ENCODE measurements at regions not wholly inside any gene's neighbourhood (a gene's known extent, or its start where the extent isn't known, plus 50 kb on each side); places are given as distances from the start of the nearest gene placed in this dataset.

DNA sequence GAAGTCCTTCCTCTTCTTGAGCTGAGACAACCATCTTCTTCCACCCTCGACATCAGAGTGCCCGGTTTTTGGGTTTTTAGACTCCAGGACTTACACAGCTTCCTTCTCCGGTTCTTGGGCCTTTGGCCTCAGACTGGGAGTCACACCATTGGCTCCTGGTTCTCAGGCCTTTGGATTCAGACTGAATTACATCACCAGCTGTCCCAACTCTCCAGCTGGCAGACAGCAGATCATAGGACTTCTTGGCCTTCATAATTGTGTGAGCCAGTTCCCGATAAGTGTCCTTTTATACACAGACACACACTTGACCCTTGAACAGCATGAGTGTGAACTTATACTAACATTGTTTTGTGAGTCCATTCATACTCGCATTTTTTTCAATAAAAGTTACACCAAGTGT is 166.0 kb upstream of the UBL3 start:
- H3K27ac Mint-ChIP-seq = no peak overlapping the region
- no peak for ATAC-seq (replicated peaks)
- H3K36me3 Mint-ChIP-seq (ENCODE audit: low read depth) = no peaks in the 10 kb centered on the region
- H3K27me3 Mint-ChIP-seq = peaks cover 15% of the 10 kb centered on the region
- H3K9me3 Mint-ChIP-seq = no peaks in the 10 kb centered on the region
- no peak overlapping the region for H3K4me3 Mint-ChIP-seq
- no peaks in the 10 kb centered on the region for H3K4me1 Mint-ChIP-seq

GRCh38 chr13:30009411-30009810 is 159.0 kb upstream of the UBL3 start:
- Mint-ChIP-seq H3K4me3 (no peak overlapping the region), H3K9me3 (no peaks in the 10 kb centered on the region), H3K36me3 (ENCODE audit: low read depth) (no peaks in the 10 kb centered on the region), H3K27ac (no peak overlapping the region), H3K27me3 (peaks cover 8% of the 10 kb centered on the region), H3K4me1 (peaks cover 7% of the 10 kb centered on the region)
- ATAC-seq (replicated peaks) = no peak

GRCh38 chr13:30006246-30006645 is 155.8 kb upstream of the UBL3 start:
- H3K36me3 Mint-ChIP-seq (ENCODE audit: low read depth) = no peaks in the 10 kb centered on the region

DNA sequence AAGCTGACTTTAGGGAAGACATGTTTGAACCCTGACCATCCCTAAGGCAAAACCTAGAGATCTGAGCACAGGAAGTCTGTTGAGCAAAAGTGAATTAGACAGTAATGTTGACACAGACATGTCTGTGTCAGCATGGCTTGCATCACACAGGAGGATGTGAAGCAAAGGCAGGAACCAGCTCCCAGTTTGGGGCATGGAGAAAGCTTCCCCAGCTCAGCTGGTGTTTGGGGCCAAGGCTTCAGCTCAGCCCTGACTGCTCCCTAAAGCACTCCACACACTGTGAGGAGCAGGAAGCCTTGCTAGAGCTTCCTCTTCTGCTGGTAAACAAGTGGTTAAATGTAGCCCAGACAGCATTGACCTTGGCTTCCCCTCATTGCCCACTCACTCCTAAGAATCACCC is 153.8 kb upstream of the UBL3 start:
- H3K4me1 Mint-ChIP-seq = peaks cover 7% of the 10 kb centered on the region
- no peaks in the 10 kb centered on the region for H3K9me3 Mint-ChIP-seq
- no peak overlapping the region for H3K4me3 Mint-ChIP-seq
- H3K27me3 Mint-ChIP-seq = peaks cover 4% of the 10 kb centered on the region
- no peak overlapping the region for H3K27ac Mint-ChIP-seq
- ATAC-seq (replicated peaks) = no peak
- no peaks in the 10 kb centered on the region for H3K36me3 Mint-ChIP-seq (ENCODE audit: low read depth)

More at GRCh38 chr13:30006246-30006645, 155.8 kb upstream of the UBL3 start:
- Mint-ChIP-seq H3K9me3 (no peaks in the 10 kb centered on the region), H3K4me3 (no peak overlapping the region), H3K4me1 (peaks cover 7% of the 10 kb centered on the region), H3K27ac (no peak overlapping the region), H3K27me3 (peaks cover 4% of the 10 kb centered on the region)
- no peak for ATAC-seq (replicated peaks)

GRCh38 chr13:30002577-30002976 is 152.2 kb upstream of the UBL3 start:
- Mint-ChIP-seq H3K4me1 (peaks cover 7% of the 10 kb centered on the region), H3K36me3 (ENCODE audit: low read depth) (no peaks in the 10 kb centered on the region), H3K4me3 (no peak overlapping the region), H3K27ac (no peak overlapping the region), H3K27me3 (peaks cover 4% of the 10 kb centered on the region), H3K9me3 (no peaks in the 10 kb centered on the region)
- ATAC-seq (replicated peaks) = peak; percentile 92

- Mint-ChIP-seq H3K4me3 (no peak overlapping the region), H3K27me3 (peaks cover 4% of the 10 kb centered on the region), H3K27ac (no peak overlapping the region), H3K9me3 (no peaks in the 10 kb centered on the region), H3K4me1 (peaks cover 4% of the 10 kb centered on the region), H3K36me3 (ENCODE audit: low read depth) (no peaks in the 10 kb centered on the region)
- ATAC-seq (replicated peaks) = no peak
These were observed 150.0 kb upstream of the UBL3 start for GRCh38 chr13:30000370-30000765.

DNA sequence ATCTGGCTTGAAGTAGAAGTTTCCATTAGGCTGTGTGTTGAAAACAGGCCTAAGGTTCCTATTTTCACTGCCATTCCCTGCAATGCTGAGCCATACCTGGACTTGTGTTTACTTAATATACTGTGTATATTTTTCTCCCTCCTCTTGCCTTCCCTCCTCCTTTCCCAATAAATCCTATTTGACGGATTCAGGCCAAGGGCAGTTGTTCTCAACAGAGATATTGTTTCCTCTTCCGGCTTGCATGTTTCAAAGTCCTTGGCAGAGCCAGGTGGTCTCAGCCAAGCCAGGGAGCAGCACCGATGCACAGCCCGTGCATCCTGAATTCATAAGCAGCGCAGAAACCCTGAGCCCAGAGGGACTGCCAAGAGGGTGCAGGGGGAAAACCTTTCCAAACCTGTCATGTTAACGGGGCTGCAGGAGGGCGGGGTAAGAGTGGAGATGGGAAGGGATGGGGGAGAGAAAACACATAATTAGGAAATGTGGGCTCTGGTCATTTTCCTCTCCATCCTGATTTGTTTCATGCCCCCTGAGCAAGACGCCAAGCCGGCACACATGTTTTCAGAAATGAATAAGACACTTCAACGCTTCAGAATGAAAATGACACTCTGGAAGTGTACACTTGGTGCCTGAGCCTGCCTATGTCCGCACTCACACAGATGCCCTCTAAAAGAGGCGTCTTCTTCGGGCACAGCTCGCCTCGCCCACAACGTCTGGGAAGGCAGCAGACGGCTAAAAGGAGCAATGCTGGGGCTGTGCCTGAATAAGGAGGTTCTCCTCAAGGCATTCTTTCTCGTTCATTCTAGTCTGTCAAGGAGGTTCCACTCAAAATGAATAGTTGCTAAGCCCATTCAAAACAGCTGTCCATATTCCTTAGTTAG is 149.3 kb upstream of the UBL3 start:
- H3K27me3 Mint-ChIP-seq = no peaks in the 10 kb centered on the region
- no peaks in the 10 kb centered on the region for H3K4me1 Mint-ChIP-seq
- no peak overlapping the region for H3K27ac Mint-ChIP-seq
- ATAC-seq (replicated peaks) = no peak
- H3K4me3 Mint-ChIP-seq = no peak overlapping the region
- no peaks in the 10 kb centered on the region for H3K9me3 Mint-ChIP-seq
- H3K36me3 Mint-ChIP-seq (ENCODE audit: low read depth) = no peaks in the 10 kb centered on the region

DNA sequence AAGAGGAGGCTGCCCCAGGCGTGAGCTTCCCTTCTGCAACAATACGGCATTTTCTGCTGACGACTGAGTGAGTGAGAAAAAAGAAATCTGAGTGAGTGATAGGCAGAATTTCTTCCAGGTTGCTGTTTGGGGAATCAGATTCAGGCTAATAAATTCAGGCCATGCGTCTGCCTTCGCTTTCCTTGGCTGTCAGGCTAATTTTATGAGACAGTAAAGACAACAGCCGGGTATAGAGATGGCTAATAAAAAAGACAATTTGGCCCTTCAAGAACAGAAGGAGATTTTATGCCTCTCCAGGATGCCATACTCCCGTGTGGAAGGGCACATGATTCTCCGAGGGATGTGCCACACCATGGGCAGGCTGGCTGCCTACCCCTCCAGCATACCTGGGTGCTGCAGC is 145.9 kb upstream of the UBL3 start:
- no peak for ATAC-seq (replicated peaks)
- Mint-ChIP-seq H3K4me3 (no peak overlapping the region), H3K9me3 (no peaks in the 10 kb centered on the region), H3K36me3 (ENCODE audit: low read depth) (no peaks in the 10 kb centered on the region), H3K27me3 (no peaks in the 10 kb centered on the region), H3K27ac (no peak overlapping the region), H3K4me1 (no peaks in the 10 kb centered on the region)

DNA sequence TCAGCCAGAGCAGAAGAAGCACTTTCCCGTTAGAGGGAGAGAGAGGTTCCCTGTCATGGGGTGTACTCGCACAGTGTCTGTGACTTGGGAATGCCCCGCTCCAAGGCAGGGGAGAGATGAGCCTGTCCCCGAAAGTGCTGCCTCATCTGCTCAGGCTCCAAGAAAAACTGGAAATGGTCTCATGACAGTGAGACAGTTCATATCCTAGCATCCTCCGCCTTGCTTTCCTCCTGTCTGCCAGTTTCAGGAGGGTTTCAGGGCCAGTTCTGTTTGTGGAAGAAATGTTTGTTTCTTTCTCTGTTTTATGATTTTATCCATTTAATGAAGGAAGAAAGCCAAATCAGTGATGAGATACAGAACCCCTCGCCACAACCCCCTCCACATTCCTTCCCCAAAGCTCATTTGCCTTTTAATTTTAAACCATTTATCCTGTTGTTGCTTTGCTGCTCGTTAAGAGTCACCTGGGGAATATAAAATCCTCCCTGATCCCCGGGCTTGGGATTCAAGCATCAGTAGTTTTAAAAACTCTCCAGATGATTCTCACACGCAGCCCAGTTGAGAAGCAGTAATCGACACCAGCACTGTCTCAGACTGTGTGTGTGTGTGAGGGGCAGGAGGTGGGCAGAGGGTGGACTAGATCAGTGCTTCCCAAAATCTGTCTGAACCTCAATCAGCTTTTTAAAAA is 144.6 kb upstream of the UBL3 start:
- Mint-ChIP-seq H3K4me1 (no peaks in the 10 kb centered on the region), H3K36me3 (ENCODE audit: low read depth) (no peaks in the 10 kb centered on the region), H3K9me3 (no peaks in the 10 kb centered on the region), H3K4me3 (no peak overlapping the region), H3K27ac (no peak overlapping the region), H3K27me3 (no peaks in the 10 kb centered on the region)
- no peak for ATAC-seq (replicated peaks)

GRCh38 chr13:29993716-29994488 is 143.5 kb upstream of the UBL3 start:
- no peak overlapping the region for H3K27ac Mint-ChIP-seq
- H3K27me3 Mint-ChIP-seq = no peaks in the 10 kb centered on the region
- no peaks in the 10 kb centered on the region for H3K36me3 Mint-ChIP-seq (ENCODE audit: low read depth)
- no peak overlapping the region for H3K4me3 Mint-ChIP-seq
- H3K9me3 Mint-ChIP-seq = no peaks in the 10 kb centered on the region
- H3K4me1 Mint-ChIP-seq = no peaks in the 10 kb centered on the region
- ATAC-seq (replicated peaks) = no peak

DNA sequence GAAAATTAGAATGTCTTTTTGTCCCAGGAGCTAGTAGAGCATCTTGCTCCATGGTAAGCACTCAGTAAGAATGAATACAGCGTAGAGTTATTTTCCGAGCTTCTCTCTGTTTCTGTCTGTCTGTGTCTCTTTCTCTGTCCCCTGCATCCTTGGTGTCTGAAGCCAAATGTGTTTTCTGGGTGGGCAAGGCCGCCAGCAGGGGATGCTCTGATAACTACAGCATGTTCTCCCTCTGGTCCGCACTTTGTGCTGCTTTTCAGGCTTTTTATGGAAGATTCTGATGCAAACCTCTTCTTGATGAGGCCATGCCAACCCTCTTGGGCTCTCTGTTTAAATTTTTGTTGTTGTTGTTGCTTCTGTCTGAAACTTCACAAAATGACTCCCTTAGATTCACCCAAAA is 142.8 kb upstream of the UBL3 start:
- Mint-ChIP-seq H3K27ac (no peak overlapping the region), H3K27me3 (no peaks in the 10 kb centered on the region), H3K4me1 (no peaks in the 10 kb centered on the region), H3K36me3 (ENCODE audit: low read depth) (no peaks in the 10 kb centered on the region), H3K9me3 (peaks cover 1% of the 10 kb centered on the region), H3K4me3 (no peak overlapping the region)
- ATAC-seq (replicated peaks) = no peak

DNA sequence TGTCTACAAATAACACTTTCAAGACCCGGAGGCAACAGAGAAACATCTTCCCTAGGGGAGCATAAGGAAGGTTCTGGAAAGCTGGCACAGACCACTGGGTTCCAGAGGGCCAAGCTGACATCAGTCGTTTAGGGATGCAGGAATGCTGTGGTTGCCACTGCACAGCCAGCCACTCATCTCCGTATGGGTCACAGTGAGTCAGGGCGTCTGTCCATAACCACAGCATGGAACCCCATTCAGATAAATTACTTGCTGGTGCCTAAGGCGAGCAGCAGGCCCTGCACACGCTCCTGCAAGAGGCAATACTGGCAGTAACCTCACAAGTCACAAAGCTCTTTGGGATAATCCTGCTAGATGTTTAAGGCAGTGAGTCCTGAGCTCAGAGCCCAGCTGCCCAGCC is 140.9 kb upstream of the UBL3 start:
- Mint-ChIP-seq H3K27ac (no peak overlapping the region), H3K36me3 (ENCODE audit: low read depth) (no peaks in the 10 kb centered on the region), H3K4me1 (no peaks in the 10 kb centered on the region), H3K9me3 (peaks cover 8% of the 10 kb centered on the region), H3K27me3 (peaks cover 3% of the 10 kb centered on the region), H3K4me3 (no peak overlapping the region)
- no peak for ATAC-seq (replicated peaks)

GRCh38 chr13:29987340-29987739 is 136.9 kb upstream of the UBL3 start:
- H3K9me3 Mint-ChIP-seq = peaks cover 8% of the 10 kb centered on the region
- no peak overlapping the region for H3K27ac Mint-ChIP-seq
- no peak overlapping the region for H3K4me3 Mint-ChIP-seq
- peaks cover 3% of the 10 kb centered on the region for H3K27me3 Mint-ChIP-seq
- H3K36me3 Mint-ChIP-seq (ENCODE audit: low read depth) = no peaks in the 10 kb centered on the region
- ATAC-seq (replicated peaks) = no peak
- H3K4me1 Mint-ChIP-seq = no peaks in the 10 kb centered on the region

- H3K36me3 Mint-ChIP-seq (ENCODE audit: low read depth) = no peaks in the 10 kb centered on the region
- ATAC-seq (replicated peaks) = no peak
- H3K27me3 Mint-ChIP-seq = no peaks in the 10 kb centered on the region
- peaks cover 3% of the 10 kb centered on the region for H3K9me3 Mint-ChIP-seq
- no peaks in the 10 kb centered on the region for H3K4me1 Mint-ChIP-seq
- no peak overlapping the region for H3K27ac Mint-ChIP-seq
- H3K4me3 Mint-ChIP-seq = no peak overlapping the region
These were observed 129.9 kb upstream of the UBL3 start for GRCh38 chr13:29980339-29980738.

DNA sequence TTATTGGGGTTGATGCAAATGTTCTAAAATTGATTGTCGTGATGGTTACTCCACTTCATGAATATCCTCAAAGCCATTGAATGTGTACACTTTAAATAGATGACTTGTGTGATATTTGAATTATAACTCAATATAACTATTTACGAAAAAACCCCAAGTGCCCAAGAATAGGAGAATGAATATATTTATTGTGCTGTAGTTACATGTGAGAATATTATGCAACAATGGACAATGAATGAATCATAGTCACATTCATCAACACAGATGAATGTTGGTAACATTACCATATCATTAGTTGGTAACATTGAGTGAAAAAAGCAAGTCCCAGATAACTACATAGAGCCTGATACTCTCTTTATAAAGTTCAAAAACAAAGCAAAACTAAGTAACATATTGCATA is 127.8 kb upstream of the UBL3 start:
- no peaks in the 10 kb centered on the region for H3K36me3 Mint-ChIP-seq (ENCODE audit: low read depth)
- H3K4me3 Mint-ChIP-seq = no peak overlapping the region
- no peak overlapping the region for H3K27ac Mint-ChIP-seq
- no peaks in the 10 kb centered on the region for H3K4me1 Mint-ChIP-seq
- H3K9me3 Mint-ChIP-seq = peaks cover 3% of the 10 kb centered on the region
- no peak for ATAC-seq (replicated peaks)
- no peaks in the 10 kb centered on the region for H3K27me3 Mint-ChIP-seq

Measured in activated T-helper 17 cell treated with anti-CD3 and anti-CD28 coated beads, Interleukin-2, amount 50 U/mL, for 72 hours (primary cell).